HEK293 (cell line): ENCODE measurements at regions not wholly inside any gene's neighbourhood (a gene's known extent, or its start where the extent isn't known, plus 50 kb on each side); places are given as distances from the start of the nearest gene placed in this dataset.

Source experiments
- GLIS1 ChIP-seq: fragments of 450-650 bp; formaldehyde crosslinking; IDR thresholded peaks from 2 replicates; pipeline ENCODE4 v1.5.1; 2016; ENCODE audit warnings: missing biosample characterization, missing genetic modification characterization
- GLIS2 ChIP-seq: fragments of 450-650 bp; formaldehyde crosslinking; IDR thresholded peaks from 2 replicates; pipeline ENCODE4 v1.5.1; 2016; ENCODE audit warnings: missing biosample characterization, missing genetic modification characterization
- HIC1 ChIP-seq: fragments of 450-650 bp; formaldehyde crosslinking; IDR thresholded peaks from 2 replicates; pipeline ENCODE4 v1.5.1; 2016; ENCODE audit warnings: missing biosample characterization, missing genetic modification characterization
- HOXC10 ChIP-seq: sonication (generic); formaldehyde crosslinking; IDR thresholded peaks from 2 replicates; pipeline ENCODE4 v1.8.1; 2023; ENCODE audit warnings: mild to moderate bottlenecking, missing genetic modification reagents
- IKZF3 ChIP-seq: fragments of 450-650 bp; IDR thresholded peaks from 2 replicates; pipeline ENCODE4 v1.5.0; 2018; ENCODE audit warnings: missing biosample characterization, mild to moderate bottlenecking, missing genetic modification characterization, moderate library complexity
- KLF8 ChIP-seq: fragments of 450-650 bp; formaldehyde crosslinking; IDR thresholded peaks from 2 replicates; pipeline ENCODE4 v1.5.1; 2016; ENCODE audit warnings: missing biosample characterization, missing genetic modification characterization
- SP2 ChIP-seq: fragments of 450-650 bp; formaldehyde crosslinking; IDR thresholded peaks from 2 replicates; pipeline ENCODE4 v1.5.1; 2016; ENCODE audit warnings: missing biosample characterization, missing genetic modification characterization
- WT1 ChIP-seq: fragments of 450-650 bp; formaldehyde crosslinking; IDR thresholded peaks from 2 replicates; pipeline ENCODE4 v1.5.1; 2016; ENCODE audit warnings: missing biosample characterization, missing genetic modification characterization
- ZBTB8A ChIP-seq: fragments of 450-650 bp; formaldehyde crosslinking; IDR thresholded peaks from 2 replicates; pipeline ENCODE4 v1.5.1; 2016; ENCODE audit warnings: missing biosample characterization, missing genetic modification characterization
- ZFP37 ChIP-seq: fragments of 450-650 bp; formaldehyde crosslinking; IDR thresholded peaks from 2 replicates; pipeline ENCODE4 v1.5.1; 2016; ENCODE audit warnings: missing biosample characterization, missing genetic modification characterization
- ZFP41 ChIP-seq: fragments of 450-650 bp; formaldehyde crosslinking; IDR thresholded peaks from 2 replicates; pipeline ENCODE4 v1.5.1; 2016; ENCODE audit warnings: missing biosample characterization, missing genetic modification characterization, borderline replicate concordance
- ZNF112 ChIP-seq: fragments of 450-650 bp; formaldehyde crosslinking; IDR thresholded peaks from 2 replicates; pipeline ENCODE4 v1.5.0; 2017; ENCODE audit warnings: missing biosample characterization, missing genetic modification characterization
- ZNF133 ChIP-seq: fragments of 450-650 bp; formaldehyde crosslinking; IDR thresholded peaks from 2 replicates; pipeline ENCODE4 v1.5.1; 2016; ENCODE audit warnings: missing biosample characterization, missing genetic modification characterization
- ZNF138 ChIP-seq: fragments of 450-650 bp; formaldehyde crosslinking; IDR thresholded peaks from 2 replicates; pipeline ENCODE4 v1.5.1; 2016; ENCODE audit warnings: missing biosample characterization, missing genetic modification characterization, borderline replicate concordance
- ZNF146 ChIP-seq: fragments of 450-650 bp; formaldehyde crosslinking; IDR thresholded peaks from 2 replicates; pipeline ENCODE4 v1.5.1; 2016; ENCODE audit warnings: missing biosample characterization, missing genetic modification characterization
- ZNF16 ChIP-seq: fragments of 450-650 bp; formaldehyde crosslinking; IDR thresholded peaks from 2 replicates; pipeline ENCODE4 v1.5.1; 2016; ENCODE audit warnings: low read depth, missing biosample characterization, missing genetic modification characterization
- ZNF2 ChIP-seq: fragments of 450-650 bp; formaldehyde crosslinking; IDR thresholded peaks from 2 replicates; pipeline ENCODE4 v1.5.1; 2016; ENCODE audit warnings: missing biosample characterization, missing genetic modification characterization
- ZNF211 ChIP-seq: fragments of 450-650 bp; formaldehyde crosslinking; IDR thresholded peaks from 2 replicates; pipeline ENCODE4 v1.5.1; 2016; ENCODE audit warnings: low read depth, missing biosample characterization, missing genetic modification characterization
- ZNF214 ChIP-seq: fragments of 450-650 bp; formaldehyde crosslinking; IDR thresholded peaks from 2 replicates; pipeline ENCODE4 v1.5.1; 2017; ENCODE audit warnings: missing biosample characterization, mild to moderate bottlenecking, missing genetic modification characterization, borderline replicate concordance
- ZNF292 ChIP-seq: fragments of 450-650 bp; formaldehyde crosslinking; IDR thresholded peaks from 2 replicates; pipeline ENCODE4 v1.5.1; 2016; ENCODE audit warnings: low read depth, missing biosample characterization, missing genetic modification characterization, borderline replicate concordance
- ZNF324 ChIP-seq: fragments of 450-650 bp; formaldehyde crosslinking; IDR thresholded peaks from 2 replicates; pipeline ENCODE4 v1.5.1; 2016; ENCODE audit warnings: missing biosample characterization, missing genetic modification characterization
- ZNF335 ChIP-seq: fragments of 450-650 bp; formaldehyde crosslinking; conservative IDR thresholded peaks from 2 replicates; pipeline ENCODE4 v1.5.1; 2016; ENCODE audit warnings: missing biosample characterization, missing genetic modification characterization
- ZNF341 ChIP-seq: fragments of 450-650 bp; formaldehyde crosslinking; IDR thresholded peaks from 2 replicates; pipeline ENCODE4; 2016; ENCODE audit warnings: low read depth, missing biosample characterization, missing genetic modification characterization
- ZNF366 ChIP-seq: fragments of 450-650 bp; formaldehyde crosslinking; conservative IDR thresholded peaks from 2 replicates; pipeline ENCODE4 v1.5.1; 2016; ENCODE audit warnings: missing biosample characterization, missing genetic modification characterization
- ZNF37A ChIP-seq: fragments of 450-650 bp; IDR thresholded peaks from 2 replicates; pipeline ENCODE4 v1.5.1; 2018; ENCODE audit warnings: missing biosample characterization, missing genetic modification characterization
- ZNF398 ChIP-seq: fragments of 450-650 bp; formaldehyde crosslinking; IDR thresholded peaks from 2 replicates; pipeline ENCODE4 v1.5.1; 2017; ENCODE audit warnings: missing biosample characterization, missing genetic modification characterization
- ZNF580 ChIP-seq: fragments of 450-650 bp; formaldehyde crosslinking; IDR thresholded peaks from 2 replicates; pipeline ENCODE4 v1.5.1; 2016; ENCODE audit warnings: missing biosample characterization, missing genetic modification characterization
- ZNF623 ChIP-seq: fragments of 450-650 bp; formaldehyde crosslinking; IDR thresholded peaks from 2 replicates; pipeline ENCODE4 v1.5.1; 2016; ENCODE audit warnings: missing biosample characterization, missing genetic modification characterization
- ZNF701 ChIP-seq: fragments of 450-650 bp; formaldehyde crosslinking; IDR thresholded peaks from 2 replicates; pipeline ENCODE4 v1.5.1; 2016; ENCODE audit warnings: missing biosample characterization, missing genetic modification characterization
- ZSCAN30 ChIP-seq: fragments of 450-650 bp; IDR thresholded peaks from 2 replicates; pipeline ENCODE4 v1.5.1; 2018; ENCODE audit warnings: missing biosample characterization, mild to moderate bottlenecking, missing genetic modification characterization, moderate library complexity

- peak; percentile 78 for TF ChIP-seq ZNF398 (tag by site-specific recombination)
- peak; percentile 18; the same call in 1 of the 2 replicates for TF ChIP-seq ZNF2 (tag by site-specific recombination)
- TF ChIP-seq GLIS1 (tag by site-specific recombination): peak; percentile 100
- TF ChIP-seq ZNF112: no peak
- TF ChIP-seq HOXC10 (CRISPR knock-in tag): no peak
- no peak for TF ChIP-seq ZNF133 (tag by site-specific recombination)
- TF ChIP-seq ZNF701 (tag by site-specific recombination): no peak
- TF ChIP-seq GLIS2 (tag by site-specific recombination): peak; percentile 98
- TF ChIP-seq ZNF366 (tag by site-specific recombination): peak; percentile 60; the same call in 1 of the 2 replicates
- TF ChIP-seq KLF8 (tag by site-specific recombination): peak; percentile 86
- TF ChIP-seq ZNF580 (tag by site-specific recombination): no peak
- no peak for TF ChIP-seq ZNF37A (tag by site-specific recombination)
- peak; percentile 56 for TF ChIP-seq ZBTB8A (tag by site-specific recombination)
- 0 out of 2 replicates have a peak, but pooled peaks have one; percentile 10 for TF ChIP-seq ZNF623 (tag by site-specific recombination)
- TF ChIP-seq ZNF211 (tag by site-specific recombination): no peak
- no peak for TF ChIP-seq ZNF138 (tag by site-specific recombination)
- peak; percentile 89; the same call in 1 of the 2 replicates for TF ChIP-seq ZFP37 (tag by site-specific recombination)
- peak; percentile 88 for TF ChIP-seq ZNF341 (tag by site-specific recombination)
- TF ChIP-seq ZNF324: 0 out of 2 replicates have a peak, but pooled peaks have one; percentile 45
- TF ChIP-seq ZNF16 (tag by site-specific recombination): no peak
- no peak for TF ChIP-seq ZFP41
- 0 out of 2 replicates have a peak, but pooled peaks have one; percentile 26 for TF ChIP-seq ZNF335 (tag by site-specific recombination)
- TF ChIP-seq ZNF292 (tag by site-specific recombination): no peak
- no peak for TF ChIP-seq ZNF214 (tag by site-specific recombination)
- TF ChIP-seq ZSCAN30 (tag by site-specific recombination): peak; percentile 19; the same call in 1 of the 2 replicates
- TF ChIP-seq HIC1 (tag by site-specific recombination): peak; percentile 96
- TF ChIP-seq ZNF146 (tag by site-specific recombination): no peak
- peak; percentile 94 for TF ChIP-seq IKZF3
- TF ChIP-seq WT1 (tag by site-specific recombination): peak; percentile 30; the same call in 1 of the 2 replicates
- TF ChIP-seq SP2 (tag by site-specific recombination): peak; percentile 30; the same call in 1 of the 2 replicates
Observed at GRCh38 chr1:201713086-201713810, 115.7 kb upstream of the IPO9 start (continued).
